ENCODE measurements at regions not wholly inside any gene's neighbourhood (a gene's known extent, or its start where the extent isn't known, plus 50 kb on each side); places are given as distances from the start of the nearest gene placed in this dataset.
"Not testable (repeated sequence)": the region's sequence is repeated elsewhere in the genome, so short reads cannot be mapped to it uniquely, and the experiment has no call there.

- TF ChIP-seq POLR2A (IDR thresholded peaks at IDR 0.05) = no peak
- TF ChIP-seq EP300 (IDR thresholded peaks at IDR 0.05) = no peak
- TF ChIP-seq CTCF (IDR thresholded peaks at IDR 0.05) = no peak
- intact Hi-C loops (cut with DNase I) = no loop called here
- H3K9me3 ChIP-seq = no peaks in the 10 kb centered on the region
- H3K27ac ChIP-seq = no peak overlapping the region
- no peaks in the 10 kb centered on the region for H3K27me3 ChIP-seq
- 61 to 66% (median 66%) methylated on average over 12 of the region's 12 CpGs for WGBS, 3 donors
- H3K4me1 ChIP-seq (ENCODE audit: insufficient read depth) = no peaks in the 10 kb centered on the region
- DNase-seq = no peak
- no peak overlapping the region for H3K4me3 ChIP-seq
- no peaks in the 10 kb centered on the region for H3K36me3 ChIP-seq
These were observed 199.3 kb downstream of the C16orf95 start for GRCh38 chr16:87117936-87118335.

- H3K4me1 ChIP-seq (ENCODE audit: insufficient read depth) = no peaks in the 10 kb centered on the region
- H3K9me3 ChIP-seq = no peaks in the 10 kb centered on the region
- no peak for DNase-seq
- 80 to 86% (median 85%) methylated on average over 2 of the region's 2 CpGs for WGBS, 3 donors
- no peaks in the 10 kb centered on the region for H3K36me3 ChIP-seq
- TF ChIP-seq EP300 (IDR thresholded peaks at IDR 0.05) = no peak
- no peak for TF ChIP-seq POLR2A (IDR thresholded peaks at IDR 0.05)
- no peak for TF ChIP-seq CTCF (IDR thresholded peaks at IDR 0.05)
- no peak overlapping the region for H3K27ac ChIP-seq
- H3K27me3 ChIP-seq = no peaks in the 10 kb centered on the region
- H3K4me3 ChIP-seq = no peak overlapping the region
- intact Hi-C loops (cut with DNase I) = no loop called here
These were observed 198.0 kb downstream of the C16orf95 start for GRCh38 chr16:87119168-87119567.

GRCh38 chr16:87119748-87120147 is 197.4 kb downstream of the C16orf95 start:
- TF ChIP-seq POLR2A (IDR thresholded peaks at IDR 0.05) = no peak
- Histone ChIP-seq H3K27me3 (no peaks in the 10 kb centered on the region), H3K4me1 (ENCODE audit: insufficient read depth) (no peaks in the 10 kb centered on the region), H3K36me3 (no peaks in the 10 kb centered on the region), H3K27ac (no peak overlapping the region), H3K4me3 (no peak overlapping the region), H3K9me3 (no peaks in the 10 kb centered on the region)
- DNase-seq = no peak
- WGBS, 3 donors = 88 to 91% (median 89%) methylated on average over 9 of the region's 9 CpGs
- intact Hi-C loops (cut with DNase I) = no loop called here

- H3K27ac ChIP-seq = no peak overlapping the region
- TF ChIP-seq CTCF (IDR thresholded peaks at IDR 0.05) (no peak), POLR2A (IDR thresholded peaks at IDR 0.05) (no peak), EP300 (IDR thresholded peaks at IDR 0.05) (no peak)
- intact Hi-C loops (cut with DNase I) = no loop called here
- no peak for DNase-seq
- no peak overlapping the region for H3K4me3 ChIP-seq
- H3K36me3 ChIP-seq = no peaks in the 10 kb centered on the region
- H3K4me1 ChIP-seq (ENCODE audit: insufficient read depth) = peaks cover 9% of the 10 kb centered on the region
- WGBS, 3 donors = 71 to 75% (median 75%) methylated on average over 4 of the region's 4 CpGs
- no peaks in the 10 kb centered on the region for H3K27me3 ChIP-seq
- H3K9me3 ChIP-seq = no peaks in the 10 kb centered on the region
These were observed 195.4 kb downstream of the C16orf95 start for GRCh38 chr16:87121816-87122215.

GRCh38 chr16:87123356-87124001 is 193.7 kb downstream of the C16orf95 start:
- no peaks in the 10 kb centered on the region for H3K27me3 ChIP-seq
- no peaks in the 10 kb centered on the region for H3K9me3 ChIP-seq
- no peak overlapping the region for H3K4me3 ChIP-seq
- no peak for TF ChIP-seq POLR2A (IDR thresholded peaks at IDR 0.05)
- no peak for TF ChIP-seq EP300 (IDR thresholded peaks at IDR 0.05)
- no peak for TF ChIP-seq CTCF (IDR thresholded peaks at IDR 0.05)
- H3K4me1 ChIP-seq (ENCODE audit: insufficient read depth) = peaks cover 17% of the 10 kb centered on the region
- H3K36me3 ChIP-seq = no peaks in the 10 kb centered on the region
- no peak for DNase-seq
- H3K27ac ChIP-seq = no peak overlapping the region
- 96 to 98% (median 97%) methylated on average over 12 of the region's 12 CpGs for WGBS, 3 donors
- intact Hi-C loops (cut with DNase I) = no loop called here

- H3K36me3 ChIP-seq; H3K27ac ChIP-seq; DNase-seq; intact Hi-C loops (cut with DNase I); H3K4me3 ChIP-seq; H3K27me3 ChIP-seq; H3K9me3 ChIP-seq: not testable (repeated sequence)
- 89 to 93% (median 93%) methylated on average over 9 of the region's 9 CpGs for WGBS, 3 donors
- H3K4me1 ChIP-seq (ENCODE audit: insufficient read depth) = peaks cover 17% of the 10 kb centered on the region
These were observed 192.8 kb downstream of the C16orf95 start for GRCh38 chr16:87124405-87124804.

All from ovary (tissue), 7 donors.